Testis (tissue), 2 donors: ENCODE measurements at regions not wholly inside any gene's neighbourhood (a gene's known extent, or its start where the extent isn't known, plus 50 kb on each side); places are given as distances from the start of the nearest gene placed in this dataset.

ENCODE experiments used
- DNase-seq: peaks from one replicate; pipeline ENCODE4 v3.0.0-alpha.2; 2019
- H3K27ac ChIP-seq, 2 donors: fragments of 200-600 bp; sonication (generic); one replicate each; pipeline ENCODE4 v1.5.1; 2019
- H3K27me3 ChIP-seq: fragments of 200-600 bp; sonication (generic); one replicate; pipeline ENCODE4 v1.5.1; 2019
- H3K36me3 ChIP-seq: fragments of 200-600 bp; sonication (generic); one replicate; pipeline ENCODE4 v1.5.1; 2017; ENCODE audit warnings: low read depth; ENCODE audit errors: missing control alignments
- H3K4me1 ChIP-seq: fragments of 200-600 bp; sonication (generic); one replicate; pipeline ENCODE4 v1.5.1; 2019
- H3K4me3 ChIP-seq, 2 donors: fragments of 200-600 bp; sonication (generic); one replicate each; pipeline ENCODE4 v1.5.1; 2017 to 2019
- H3K9me3 ChIP-seq: fragments of 200-600 bp; sonication (generic); one replicate; pipeline ENCODE4 v1.5.1; 2017
- POLR2A ChIP-seq: fragments of 450-650 bp; IDR thresholded peaks from one replicate; pipeline ENCODE4 v1.6.1; 2017; ENCODE audit warnings: antibody characterized with exemption, mild to moderate bottlenecking, moderate library complexity
- WGBS, 2 donors: methylation state at CpG; one replicate each; pipeline ENCODE4 v1.1.5; 2018; 5-methylcytosine and 5-hydroxymethylcytosine counted together
- intact Hi-C: fragments of 100-400 bp; cut with DNase I; formaldehyde crosslinking; loops from one replicate; pipeline ENCODE4 v1.15.1; 2023; ENCODE audit warnings: low total_unique reads
- TF ChIP-seq, protein P1 (sequence below), 3 experiments: fragments of 450-650 bp in 2 of 3; fragments of 200-600 bp in 1 of 3; sonication (generic) in 1 of 3; IDR thresholded peaks; one replicate each; pipeline ENCODE4 v1.5.1; 2016 to 2019; ENCODE audit warnings: antibody characterized with exemption in 3 of 3, mild to moderate bottlenecking in 2 of 3, moderate library complexity in 1 of 3

DNA sequence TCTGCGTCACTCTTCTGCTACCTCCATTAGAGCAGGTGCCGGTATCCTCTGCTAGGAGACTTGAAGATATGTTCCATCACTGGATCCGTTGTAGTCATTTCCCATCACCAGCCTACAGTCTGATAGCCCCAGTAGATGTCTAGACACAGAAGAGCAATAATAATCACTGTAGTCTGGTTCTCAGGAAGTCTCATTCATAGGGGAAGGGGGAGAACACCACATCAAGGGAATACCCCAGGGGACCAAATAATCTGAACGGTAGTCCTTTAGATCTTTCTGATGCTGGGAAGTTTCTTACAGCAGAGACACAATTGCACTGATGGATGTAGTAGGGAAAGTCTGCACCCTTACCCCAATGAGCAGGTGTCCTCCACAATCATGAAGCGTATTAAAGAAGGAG, 595.0 kb downstream of the EPHA3 start:
- intact Hi-C loops, result no loop called here
- no peak overlapping the region for H3K27ac ChIP-seq
- H3K27me3 ChIP-seq, result no peaks in the 10 kb centered on the region
- H3K4me1 ChIP-seq, result no peaks in the 10 kb centered on the region
- WGBS, 2 donors, result 90 to 91% methylated on average over 5 of the region's 5 CpGs
- no peak overlapping the region for H3K4me3 ChIP-seq
- H3K9me3 ChIP-seq, result no peaks in the 10 kb centered on the region
- no peak for TF ChIP-seq POLR2A
- TF ChIP-seq, protein P1, sequence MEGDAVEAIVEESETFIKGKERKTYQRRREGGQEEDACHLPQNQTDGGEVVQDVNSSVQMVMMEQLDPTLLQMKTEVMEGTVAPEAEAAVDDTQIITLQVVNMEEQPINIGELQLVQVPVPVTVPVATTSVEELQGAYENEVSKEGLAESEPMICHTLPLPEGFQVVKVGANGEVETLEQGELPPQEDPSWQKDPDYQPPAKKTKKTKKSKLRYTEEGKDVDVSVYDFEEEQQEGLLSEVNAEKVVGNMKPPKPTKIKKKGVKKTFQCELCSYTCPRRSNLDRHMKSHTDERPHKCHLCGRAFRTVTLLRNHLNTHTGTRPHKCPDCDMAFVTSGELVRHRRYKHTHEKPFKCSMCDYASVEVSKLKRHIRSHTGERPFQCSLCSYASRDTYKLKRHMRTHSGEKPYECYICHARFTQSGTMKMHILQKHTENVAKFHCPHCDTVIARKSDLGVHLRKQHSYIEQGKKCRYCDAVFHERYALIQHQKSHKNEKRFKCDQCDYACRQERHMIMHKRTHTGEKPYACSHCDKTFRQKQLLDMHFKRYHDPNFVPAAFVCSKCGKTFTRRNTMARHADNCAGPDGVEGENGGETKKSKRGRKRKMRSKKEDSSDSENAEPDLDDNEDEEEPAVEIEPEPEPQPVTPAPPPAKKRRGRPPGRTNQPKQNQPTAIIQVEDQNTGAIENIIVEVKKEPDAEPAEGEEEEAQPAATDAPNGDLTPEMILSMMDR (IDR thresholded peaks at IDR 0.05), result no peak
- no peaks in the 10 kb centered on the region for H3K36me3 ChIP-seq
- no peak for DNase-seq

DNA sequence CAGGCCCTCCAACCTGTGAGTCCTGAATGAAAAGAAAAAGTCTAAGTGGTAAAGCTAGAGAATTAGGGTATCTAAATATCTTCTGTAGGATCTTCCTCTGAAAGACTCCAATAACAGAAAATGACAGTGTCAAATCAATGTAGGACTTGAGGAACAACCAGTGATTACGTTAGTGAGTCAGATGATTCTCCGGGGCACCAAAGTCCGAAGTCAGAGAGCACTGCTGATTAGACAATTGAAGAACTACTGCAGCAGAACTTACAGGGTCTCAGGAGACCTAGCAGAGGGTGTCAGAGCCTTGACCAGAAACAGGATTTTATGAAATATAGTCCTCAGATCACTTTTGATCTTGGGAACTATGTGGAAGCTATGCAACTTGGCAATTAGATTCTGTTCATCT, 605.8 kb downstream of the EPHA3 start:
- 68 to 80% methylated on average over 3 of the region's 3 CpGs for WGBS, 2 donors
- H3K27me3 ChIP-seq, result no peaks in the 10 kb centered on the region
- TF ChIP-seq, protein P1 (IDR thresholded peaks at IDR 0.05), result no peak
- no peak for TF ChIP-seq POLR2A

DNA sequence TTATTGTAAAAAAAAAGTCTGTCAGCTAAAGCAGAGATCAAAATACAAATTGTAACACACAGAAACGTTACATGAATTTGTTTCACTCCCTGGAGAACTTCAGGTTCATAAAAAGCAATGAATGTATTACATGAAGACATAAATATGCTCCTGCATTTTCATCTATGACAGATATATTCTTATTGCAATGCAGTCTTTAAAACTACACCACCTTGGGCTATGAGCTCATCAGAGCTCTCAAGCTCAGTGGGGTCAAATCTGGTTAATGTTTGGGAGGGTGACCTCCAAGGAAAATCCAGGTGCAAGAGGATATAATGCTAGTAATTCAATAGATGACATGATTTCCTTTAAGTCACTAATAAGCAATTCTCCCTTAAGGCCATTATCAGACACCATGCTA, 606.8 kb downstream of the EPHA3 start:
- DNase-seq, result no peak
- Histone ChIP-seq H3K9me3 (no peaks in the 10 kb centered on the region), H3K36me3 (no peaks in the 10 kb centered on the region), H3K4me3 (no peak overlapping the region), H3K4me1 (no peaks in the 10 kb centered on the region), H3K27ac (no peak overlapping the region), H3K27me3 (no peaks in the 10 kb centered on the region)
- 41 to 54% methylated on average over 1 of the region's 1 CpG for WGBS, 2 donors
- no peak for TF ChIP-seq POLR2A
- TF ChIP-seq, protein P1 (IDR thresholded peaks at IDR 0.05), result no peak
- intact Hi-C loops, result no loop called here

More for the DNA sequence above, 605.8 kb downstream of the EPHA3 start:
- no peak overlapping the region for H3K4me3 ChIP-seq
- no peak overlapping the region for H3K27ac ChIP-seq
- DNase-seq, result no peak
- intact Hi-C loops, result no loop called here
- H3K36me3 ChIP-seq, result no peaks in the 10 kb centered on the region
- no peaks in the 10 kb centered on the region for H3K9me3 ChIP-seq
- no peaks in the 10 kb centered on the region for H3K4me1 ChIP-seq

GRCh38 chr3:89740080-89740880, 632.9 kb downstream of the EPHA3 start:
- no peaks in the 10 kb centered on the region for H3K27me3 ChIP-seq
- no peaks in the 10 kb centered on the region for H3K4me1 ChIP-seq
- H3K27ac ChIP-seq, result no peak overlapping the region
- no peak for DNase-seq
- H3K36me3 ChIP-seq, result no peaks in the 10 kb centered on the region
- H3K9me3 ChIP-seq, result no peaks in the 10 kb centered on the region
- TF ChIP-seq, protein P1 (IDR thresholded peaks at IDR 0.05), result no peak
- no peak for TF ChIP-seq POLR2A
- intact Hi-C loops, result no loop called here
- WGBS, 2 donors, result 46 to 56% methylated on average over 1 of the region's 1 CpG
- H3K4me3 ChIP-seq, result no peak overlapping the region

- Histone ChIP-seq H3K27me3 (no peaks in the 10 kb centered on the region), H3K9me3 (no peaks in the 10 kb centered on the region), H3K4me1 (no peaks in the 10 kb centered on the region), H3K27ac (no peak overlapping the region), H3K4me3 (no peak overlapping the region), H3K36me3 (no peaks in the 10 kb centered on the region)
- intact Hi-C loops, result no loop called here
- no peak for DNase-seq
- TF ChIP-seq, protein P1 (IDR thresholded peaks at IDR 0.05), result no peak
- no peak for TF ChIP-seq POLR2A
Observed at GRCh38 chr3:89740881-89741177, 633.4 kb downstream of the EPHA3 start.
